ENCODE measurements at regions not wholly inside any gene's neighbourhood (a gene's known extent, or its start where the extent isn't known, plus 50 kb on each side); places are given as distances from the start of the nearest gene placed in this dataset.
A peak's percentile ranks its signal among the peaks of the same experiment; 100 is the strongest.

GRCh38 chr16:77555126-77555525 lies 120.3 kb upstream of the ADAMTS18 start:
- no peak for DNase-seq

DNA sequence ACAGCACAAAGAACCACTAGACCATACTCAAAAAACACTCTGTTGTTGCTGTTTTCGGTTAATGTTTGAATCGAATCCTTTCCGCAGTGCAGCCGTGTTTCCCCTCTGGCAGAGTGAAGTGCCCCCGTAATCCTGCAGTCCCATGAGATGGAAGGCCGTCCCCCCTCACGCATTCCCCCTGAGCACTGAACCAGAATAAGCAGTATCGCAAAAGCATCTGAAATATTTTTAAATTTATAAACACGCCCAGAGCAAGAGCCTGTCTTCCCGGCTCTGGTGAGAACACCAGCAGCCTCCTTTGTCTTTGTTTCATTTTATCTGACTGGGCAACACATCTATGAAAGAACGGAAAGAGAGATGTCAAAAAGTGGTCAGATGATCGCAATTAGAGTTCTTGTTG lies 121.0 kb upstream of the ADAMTS18 start:
- no peak for DNase-seq

- no peak for DNase-seq
Measured at GRCh38 chr16:77556201-77556873, 121.5 kb upstream of the ADAMTS18 start.

GRCh38 chr16:77557385-77557784 lies 122.6 kb upstream of the ADAMTS18 start:
- DNase-seq, result no peak

DNA sequence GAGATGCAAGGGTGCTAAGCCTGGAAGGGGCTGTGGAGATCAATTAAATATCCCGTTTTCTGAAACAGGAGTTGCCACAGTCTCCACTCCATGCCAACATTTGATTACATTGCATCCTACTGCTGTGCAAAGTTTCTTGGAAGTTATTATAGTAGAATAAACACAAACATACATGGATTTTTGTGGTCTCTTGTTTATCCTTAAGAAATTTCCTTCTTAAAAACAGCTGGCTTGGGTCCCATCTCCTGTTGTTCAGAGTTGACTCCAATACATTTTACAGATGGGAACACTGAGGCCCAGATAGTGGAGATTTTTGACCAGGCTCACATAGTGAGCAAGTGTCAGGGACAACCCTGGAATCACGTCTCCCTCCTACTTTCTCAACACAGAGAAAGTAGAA lies 124.0 kb upstream of the ADAMTS18 start:
- no peak for DNase-seq

- no peak for DNase-seq
Measured at GRCh38 chr16:77562497-77562896, 127.7 kb upstream of the ADAMTS18 start.

- DNase-seq, result no peak
Measured at GRCh38 chr16:77564791-77565390, 130.1 kb upstream of the ADAMTS18 start.

DNA sequence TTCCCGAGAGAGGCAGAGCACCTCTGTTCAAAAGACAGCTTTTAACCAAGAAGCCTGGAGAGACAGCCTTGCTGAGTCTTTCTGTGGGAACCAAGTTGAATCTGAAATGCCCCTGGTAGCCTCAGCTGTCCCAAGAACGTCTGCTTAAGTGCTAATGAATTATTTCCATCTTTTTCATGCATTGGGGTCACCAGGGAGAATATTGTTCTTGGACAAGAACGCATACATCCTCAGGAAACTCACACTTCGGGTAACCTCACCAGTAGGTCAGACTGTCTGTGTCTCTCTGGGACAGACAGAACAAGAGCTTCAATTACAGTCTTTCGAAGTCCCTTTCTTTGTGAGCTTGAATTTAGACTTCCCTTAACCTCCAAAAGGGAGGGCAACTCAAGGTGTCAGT lies 134.6 kb upstream of the ADAMTS18 start:
- DNase-seq, result no peak

DNA sequence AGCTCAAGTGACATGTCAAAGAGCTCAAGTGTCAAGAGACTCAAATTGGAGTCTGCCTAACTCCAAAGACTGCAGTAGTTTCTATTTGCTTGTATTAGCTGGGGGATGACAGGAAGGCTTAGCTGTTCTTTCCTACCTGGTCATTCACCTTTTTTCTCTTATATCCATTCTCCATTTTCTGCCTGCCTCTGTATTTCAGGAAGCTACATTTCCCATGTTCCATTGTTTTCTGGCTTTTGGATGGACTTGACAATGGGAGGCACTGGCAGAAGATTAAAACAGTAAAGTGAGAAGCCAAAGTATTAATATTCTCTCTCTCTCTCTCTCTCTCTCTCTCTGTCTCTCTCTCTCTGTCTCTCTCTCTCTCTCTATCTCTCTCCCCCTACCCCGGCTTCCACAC lies 135.7 kb upstream of the ADAMTS18 start:
- DNase-seq, result no peak

DNA sequence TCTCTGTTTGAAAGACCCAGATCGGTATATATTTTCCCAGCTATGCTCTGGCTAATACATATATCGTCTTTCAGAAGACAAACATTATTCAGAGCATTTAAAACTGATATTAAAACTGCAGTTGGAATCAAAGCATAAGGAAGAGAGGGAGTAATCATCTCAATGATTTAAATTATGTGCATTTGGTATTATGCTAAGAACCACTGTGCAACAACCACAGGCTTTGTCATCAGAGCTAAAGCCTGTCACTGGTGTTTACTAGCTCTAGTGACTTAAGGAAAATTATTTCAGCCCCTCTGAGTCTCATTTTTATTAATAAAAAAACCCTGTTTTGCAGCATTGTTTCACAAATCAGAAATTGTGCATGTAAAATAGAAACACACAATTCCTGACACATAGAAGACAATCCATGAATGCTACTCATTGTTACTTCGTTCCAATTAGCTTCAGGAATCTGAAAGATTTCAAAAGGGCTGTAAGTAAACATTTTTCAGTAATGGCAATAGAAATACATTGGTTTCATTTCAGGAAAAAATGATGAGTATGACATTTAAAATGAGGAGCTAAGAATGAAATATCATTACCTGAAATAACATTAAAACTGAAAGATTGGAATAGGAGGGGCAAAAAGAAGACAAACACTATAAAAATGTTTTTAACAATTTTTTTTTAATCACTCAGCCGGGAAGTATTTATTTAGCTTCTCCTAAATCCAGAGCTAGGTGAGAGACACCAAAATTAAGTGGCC lies 136.5 kb upstream of the ADAMTS18 start:
- DNase-seq, result no peak

- DNase-seq, result no peak
Measured at GRCh38 chr16:77574867-77575624, 140.2 kb upstream of the ADAMTS18 start.

DNA sequence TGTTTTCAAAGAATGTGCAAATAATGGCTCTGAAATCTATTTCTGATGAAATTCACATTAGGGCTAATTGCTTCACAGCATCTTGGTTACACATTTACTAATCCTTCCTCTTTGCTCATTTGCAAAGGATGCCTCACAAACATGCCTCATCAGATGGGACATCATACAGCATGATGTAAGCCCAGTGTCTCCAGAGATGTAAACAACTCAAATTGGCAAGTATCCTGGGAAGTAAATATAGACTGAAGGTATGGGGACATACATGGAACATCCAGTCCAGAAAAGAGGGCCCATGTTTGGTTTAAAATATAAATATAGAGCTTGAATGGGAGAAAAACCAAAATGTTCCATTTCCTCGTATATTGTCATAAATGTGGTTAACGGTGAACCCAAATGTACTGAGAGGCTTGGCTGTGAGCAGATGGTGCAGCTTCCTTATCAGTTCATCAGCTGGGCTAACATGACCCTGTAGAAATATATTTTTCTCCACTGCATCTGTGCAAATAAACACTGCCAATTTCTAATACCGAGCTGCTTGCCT lies 142.9 kb upstream of the NUDT7 start:
- no peak for DNase-seq

DNA sequence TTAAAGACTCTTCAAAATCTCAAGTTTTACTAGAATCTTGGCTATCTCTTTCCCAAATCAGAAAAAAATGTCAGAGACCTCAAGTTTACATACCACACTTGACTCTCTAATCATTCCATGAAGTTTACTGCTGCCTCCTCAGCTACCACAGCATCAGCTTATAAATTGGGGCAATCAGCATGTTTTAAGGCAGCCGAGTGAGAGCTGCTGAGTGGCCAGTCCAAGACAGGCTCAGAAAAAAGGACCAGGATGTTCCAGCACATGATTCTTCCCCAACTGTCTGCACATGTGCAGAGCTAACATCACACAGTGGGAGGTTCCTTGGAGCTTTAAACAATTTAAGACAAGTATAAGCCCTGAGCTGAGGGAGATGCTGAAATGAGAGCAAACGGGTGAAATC lies 140.6 kb upstream of the NUDT7 start:
- no peak for DNase-seq

DNA sequence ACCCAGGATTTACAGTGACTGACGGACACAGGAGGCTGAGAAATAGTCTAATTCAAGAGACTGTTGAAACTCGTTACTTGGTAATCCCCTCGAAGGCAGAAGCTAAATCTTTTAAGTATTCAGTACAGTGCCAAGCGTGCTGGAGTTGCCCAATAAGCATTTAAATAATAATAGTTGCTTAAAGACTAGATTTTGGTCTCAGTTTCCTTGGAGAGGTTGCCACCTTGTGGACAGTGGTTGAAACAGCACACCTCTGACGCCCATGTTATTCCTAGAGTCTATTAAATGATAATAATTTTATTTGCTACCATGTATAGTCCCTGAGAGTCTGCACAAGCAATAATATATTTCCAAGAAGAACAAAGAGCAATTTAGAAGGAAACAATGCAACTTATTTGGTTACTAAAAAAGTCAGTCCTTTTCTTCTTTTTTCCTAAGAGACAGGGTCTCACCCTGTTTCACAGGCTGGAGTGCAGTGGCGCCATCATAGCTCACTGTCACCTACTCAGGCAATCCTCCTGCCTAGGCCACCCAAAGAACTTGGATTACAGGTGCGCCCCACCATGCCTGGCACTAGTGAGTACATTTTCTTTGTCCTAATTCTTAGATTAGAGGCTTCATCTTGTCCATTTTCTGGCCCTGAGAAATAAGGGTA lies 138.0 kb upstream of the NUDT7 start:
- peak; percentile 1 to 49 (median 12) for DNase-seq

GRCh38 chr16:77585379-77586251 lies 136.7 kb upstream of the NUDT7 start:
- DNase-seq, result no peak

GRCh38 chr16:77588389-77588788 lies 133.9 kb upstream of the NUDT7 start:
- DNase-seq, result no peak

DNA sequence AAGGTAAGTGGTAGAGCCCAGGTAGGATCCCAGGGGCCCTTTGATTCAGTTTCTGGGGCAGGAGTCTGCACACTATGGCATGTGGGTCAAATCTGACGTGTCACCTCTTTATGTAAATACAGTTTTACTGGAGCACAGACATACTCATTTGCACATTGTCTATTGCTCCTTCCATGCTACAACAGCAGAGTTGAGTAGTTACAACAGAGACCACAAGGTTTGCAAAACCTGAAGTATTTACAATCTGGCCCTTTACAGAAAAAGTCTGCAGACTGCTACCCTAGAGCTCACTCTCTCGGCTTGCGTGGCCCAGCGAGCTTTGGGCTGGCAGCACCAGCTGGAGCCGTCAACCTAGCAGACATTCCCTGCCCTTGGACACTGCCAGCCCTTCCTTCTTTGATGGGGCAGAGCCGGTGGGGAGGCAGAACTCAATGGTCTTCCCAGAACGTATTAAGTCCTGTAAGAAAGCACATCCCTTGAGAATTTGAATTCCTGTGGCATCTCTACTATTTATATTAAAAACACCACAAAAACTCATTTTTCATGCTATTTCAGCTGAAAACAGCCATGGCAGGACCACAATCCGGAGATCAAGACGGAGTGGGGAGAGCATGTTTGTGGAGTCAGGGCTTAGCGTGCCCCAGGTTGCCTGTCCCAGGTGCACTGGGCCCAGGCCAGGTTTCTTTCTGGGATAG lies 133.1 kb upstream of the NUDT7 start:
- no peak for DNase-seq

DNA sequence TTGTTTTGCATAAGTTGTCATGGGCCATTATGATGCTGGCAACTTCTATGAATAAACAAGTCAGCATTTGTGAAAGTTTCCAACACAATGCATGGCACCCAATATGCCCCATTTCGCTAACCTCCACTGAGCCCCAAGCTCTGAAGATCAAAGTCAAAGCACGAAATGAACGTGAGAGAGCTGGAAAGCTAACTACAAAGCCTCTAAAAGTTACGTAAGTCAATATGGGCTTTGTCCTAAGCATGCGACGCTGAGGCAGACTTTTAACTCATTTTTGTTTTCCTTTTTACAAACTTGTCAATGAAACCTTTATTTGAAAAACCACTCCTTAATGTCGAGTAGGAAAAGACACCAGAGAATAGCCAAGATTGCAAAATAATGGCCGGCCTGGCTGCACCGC lies 131.6 kb upstream of the NUDT7 start:
- DNase-seq, result no peak

DNA sequence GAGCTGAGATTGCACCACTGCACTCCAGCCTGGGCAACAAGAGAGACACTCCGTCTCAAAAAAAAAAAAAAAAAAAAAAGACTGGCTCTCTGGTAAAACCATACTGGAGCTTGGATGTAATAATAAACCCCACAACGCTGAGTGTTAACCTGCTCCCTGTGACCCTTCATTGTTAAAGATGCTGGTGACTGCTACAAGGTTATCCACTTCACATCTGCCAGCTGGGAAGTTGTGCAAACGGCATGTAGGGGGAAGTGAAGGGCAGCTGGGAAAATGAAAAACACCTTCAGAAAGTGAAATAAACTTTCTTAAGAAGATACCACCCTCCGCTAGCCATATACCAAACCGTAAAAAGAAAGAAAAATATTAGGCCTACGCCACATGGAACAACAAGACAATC lies 131.0 kb upstream of the NUDT7 start:
- DNase-seq, result no peak

GRCh38 chr16:77592021-77592420 lies 130.3 kb upstream of the NUDT7 start:
- DNase-seq, result no peak

GRCh38 chr16:77594057-77594456 lies 128.3 kb upstream of the NUDT7 start:
- DNase-seq, result no peak

Measured in stimulated activated naive CD4-positive, alpha-beta T cell (primary cell).